ENCODE measurements at regions not wholly inside any gene's neighbourhood (a gene's known extent, or its start where the extent isn't known, plus 50 kb on each side); places are given as distances from the start of the nearest gene placed in this dataset.

- no peak overlapping the region for H3K4me3 ChIP-seq
- H3K4me1 ChIP-seq, result no peaks in the 10 kb centered on the region
- H3K9me3 ChIP-seq, result no peaks in the 10 kb centered on the region
- H3K27ac ChIP-seq, result no peak overlapping the region
- WGBS, result 89% methylated on average over 3 of the region's 3 CpGs
- H3K27me3 ChIP-seq, result no peaks in the 10 kb centered on the region
- no peak for DNase-seq (ENCODE audit: low spot score in 2 of 2)
- TF ChIP-seq CTCF (IDR thresholded peaks at IDR 0.05) (no peak), POLR2AphosphoS5 (IDR thresholded peaks at IDR 0.05) (no peak), EP300 (IDR thresholded peaks at IDR 0.05) (no peak), POLR2A (IDR thresholded peaks at IDR 0.05) (no peak)
- no peaks in the 10 kb centered on the region for H3K36me3 ChIP-seq
Observed at GRCh38 chr4:58477513-58477912, 1367.3 kb upstream of the IGFBP7 start.

DNA sequence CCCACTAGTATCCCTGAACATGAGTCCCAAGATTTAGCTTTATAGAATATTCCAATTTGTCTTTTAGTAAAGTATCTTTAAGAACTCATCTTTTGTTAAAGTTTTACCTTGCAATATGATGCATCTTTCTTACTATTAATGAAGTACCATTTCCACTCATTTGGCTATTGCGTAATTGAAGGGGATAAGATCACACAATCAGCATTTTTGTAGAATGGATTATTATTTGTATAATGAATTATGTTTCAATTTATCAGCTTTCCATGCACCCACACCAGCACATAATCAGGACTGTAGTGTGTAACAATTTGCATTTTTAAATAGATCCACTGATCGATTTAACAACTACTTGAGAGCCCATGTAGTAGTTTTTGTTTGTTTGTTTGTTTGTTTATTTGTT, 1364.9 kb upstream of the IGFBP7 start:
- no peak for DNase-seq (ENCODE audit: low spot score in 2 of 2)
- Histone ChIP-seq H3K27ac (no peak overlapping the region), H3K4me3 (no peak overlapping the region), H3K9me3 (no peaks in the 10 kb centered on the region), H3K36me3 (no peaks in the 10 kb centered on the region), H3K27me3 (no peaks in the 10 kb centered on the region), H3K4me1 (no peaks in the 10 kb centered on the region)
- WGBS, result 91% methylated on average over 2 of the region's 2 CpGs
- no peak for TF ChIP-seq CTCF (IDR thresholded peaks at IDR 0.05)

GRCh38 chr4:58465031-58465430, 1354.8 kb upstream of the IGFBP7 start:
- H3K4me1 ChIP-seq, result no peaks in the 10 kb centered on the region
- H3K36me3 ChIP-seq, result no peaks in the 10 kb centered on the region
- 100% methylated on average over 3 of the region's 13 CpGs for WGBS
- H3K27me3 ChIP-seq, result no peaks in the 10 kb centered on the region
- no peak for DNase-seq (ENCODE audit: low spot score in 2 of 2)
- no peak overlapping the region for H3K27ac ChIP-seq
- H3K9me3 ChIP-seq, result no peaks in the 10 kb centered on the region
- H3K4me3 ChIP-seq, result no peak overlapping the region
- TF ChIP-seq POLR2AphosphoS5 (IDR thresholded peaks at IDR 0.05) (no peak), POLR2A (IDR thresholded peaks at IDR 0.05) (no peak)

DNA sequence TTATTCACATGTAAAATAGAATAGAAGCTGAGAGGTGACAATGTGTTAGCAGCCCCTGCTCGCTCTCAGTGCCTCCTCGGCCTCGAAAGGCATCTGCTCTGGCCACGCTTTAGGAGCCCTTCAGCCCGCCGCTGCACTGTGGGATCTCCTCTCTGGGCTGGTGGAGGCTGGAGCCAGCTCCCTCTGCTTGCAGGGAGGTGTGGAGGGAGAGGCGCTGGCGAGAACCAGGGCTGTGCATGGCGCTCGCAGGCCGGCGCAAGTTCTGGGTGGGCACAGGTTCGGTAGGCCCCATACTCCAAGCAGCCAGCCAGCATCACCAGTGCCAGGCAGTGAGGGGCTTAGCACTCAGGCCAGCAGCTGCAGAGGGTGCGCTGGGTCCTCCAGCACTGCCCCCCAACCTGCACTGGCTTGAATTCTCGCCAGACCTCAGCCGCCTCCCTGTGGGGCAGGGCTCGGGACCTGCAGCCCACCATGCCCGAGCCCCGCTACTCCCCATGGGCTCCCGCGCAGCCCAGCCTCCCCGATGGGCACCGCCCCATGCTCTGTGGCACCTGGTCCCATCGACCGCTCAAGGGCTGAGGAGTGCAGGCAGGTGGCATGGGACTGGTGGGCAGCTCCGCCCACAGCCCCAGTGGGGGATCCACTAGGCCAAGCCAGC, 1346.7 kb upstream of the IGFBP7 start:
- H3K4me1 ChIP-seq, result no peaks in the 10 kb centered on the region
- DNase-seq (ENCODE audit: low spot score in 2 of 2), result no peak
- no peaks in the 10 kb centered on the region for H3K9me3 ChIP-seq
- TF ChIP-seq CTCF (IDR thresholded peaks at IDR 0.05), result no peak
- TF ChIP-seq POLR2AphosphoS5 (IDR thresholded peaks at IDR 0.05), result no peak
- TF ChIP-seq EP300 (IDR thresholded peaks at IDR 0.05), result no peak
- no peak for TF ChIP-seq POLR2A (IDR thresholded peaks at IDR 0.05)
- H3K36me3 ChIP-seq, result no peaks in the 10 kb centered on the region
- H3K4me3 ChIP-seq, result no peak overlapping the region
- H3K27ac ChIP-seq, result no peak overlapping the region
- no peaks in the 10 kb centered on the region for H3K27me3 ChIP-seq
- 95% methylated on average over 23 of the region's 26 CpGs for WGBS

GRCh38 chr4:58453956-58454355, 1343.8 kb upstream of the IGFBP7 start:
- no peaks in the 10 kb centered on the region for H3K9me3 ChIP-seq
- H3K4me1 ChIP-seq, result no peaks in the 10 kb centered on the region
- TF ChIP-seq EP300 (IDR thresholded peaks at IDR 0.05) (no peak), POLR2AphosphoS5 (IDR thresholded peaks at IDR 0.05) (no peak), CTCF (IDR thresholded peaks at IDR 0.05) (no peak), POLR2A (IDR thresholded peaks at IDR 0.05) (no peak)
- no peaks in the 10 kb centered on the region for H3K27me3 ChIP-seq
- 76% methylated on average over 6 of the region's 6 CpGs for WGBS
- H3K27ac ChIP-seq, result no peak overlapping the region
- H3K4me3 ChIP-seq, result no peak overlapping the region
- H3K36me3 ChIP-seq, result no peaks in the 10 kb centered on the region
- no peak for DNase-seq (ENCODE audit: low spot score in 2 of 2)

GRCh38 chr4:58451707-58452106, 1341.5 kb upstream of the IGFBP7 start:
- Histone ChIP-seq H3K36me3 (no peaks in the 10 kb centered on the region), H3K4me3 (no peak overlapping the region), H3K27ac (no peak overlapping the region), H3K9me3 (no peaks in the 10 kb centered on the region), H3K4me1 (no peaks in the 10 kb centered on the region), H3K27me3 (no peaks in the 10 kb centered on the region)
- 74% methylated on average over 2 of the region's 2 CpGs for whole genome bisulfite sequencing
- no peak for DNase-seq (ENCODE audit: low spot score in 2 of 2)
- no peak for TF ChIP-seq EP300 (IDR thresholded peaks at IDR 0.05)
- no peak for TF ChIP-seq CTCF (IDR thresholded peaks at IDR 0.05)
- no peak for TF ChIP-seq POLR2A (IDR thresholded peaks at IDR 0.05)
- TF ChIP-seq POLR2AphosphoS5 (IDR thresholded peaks at IDR 0.05), result no peak

Measured in suprapubic skin (tissue), 4 donors.